HG03045 (cell line): ENCODE measurements at regions not wholly inside any gene's neighbourhood (a gene's known extent, or its start where the extent isn't known, plus 50 kb on each side); places are given as distances from the start of the nearest gene placed in this dataset.
"Not testable (repeated sequence)": the region's sequence is repeated elsewhere in the genome, so short reads cannot be mapped to it uniquely, and the experiment has no call there.

Experiments used
- ATAC-seq: cut with Tn5 transposase; IDR thresholded peaks from one replicate; pipeline ENCODE4 v1.9.1; 2021; ENCODE audit warnings: mild to moderate bottlenecking, moderate library complexity; ENCODE audit not compliant: unreplicated experiment

DNA sequence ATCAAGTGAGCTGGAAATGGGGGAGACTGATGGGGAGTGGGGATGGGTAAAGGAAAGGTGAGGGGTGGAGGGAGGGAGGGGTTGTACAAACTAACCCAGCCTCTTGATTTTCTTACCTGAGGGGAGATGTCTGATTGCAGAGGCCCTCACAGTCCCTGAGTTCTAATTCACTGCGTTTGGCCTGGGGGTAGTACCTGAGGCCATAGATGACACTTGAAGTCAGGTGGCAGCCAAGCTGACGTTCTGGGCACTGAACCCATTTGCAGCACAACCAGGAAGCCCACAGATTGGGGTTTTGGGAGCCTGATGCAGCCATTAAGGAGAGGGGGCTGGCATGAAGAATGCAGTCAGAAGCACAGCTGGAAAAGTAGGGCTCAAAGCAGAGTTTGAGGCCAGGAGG lies 153.8 kb upstream of the DTNBP1 start:
- no peak for ATAC-seq

DNA sequence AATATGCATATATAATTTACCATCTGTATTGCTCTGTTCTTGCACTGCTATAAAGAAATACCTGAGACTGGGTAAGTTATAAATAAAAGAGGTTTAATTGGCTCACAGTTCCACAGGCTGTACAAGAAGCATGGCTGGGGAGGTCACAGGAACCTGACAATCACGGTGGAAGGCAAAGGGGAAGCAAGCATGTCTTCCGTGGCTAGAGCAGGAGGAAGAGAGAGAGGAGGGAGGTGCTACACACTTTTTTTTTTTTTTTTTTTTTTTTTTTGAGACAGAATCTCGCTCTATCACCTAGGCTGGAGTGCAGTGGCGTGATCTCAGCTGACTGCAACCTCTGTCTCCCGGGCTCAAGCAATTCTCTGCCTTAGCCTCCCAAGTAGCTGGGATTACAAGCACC lies 150.9 kb upstream of the DTNBP1 start:
- not testable (repeated sequence) for ATAC-seq

DNA sequence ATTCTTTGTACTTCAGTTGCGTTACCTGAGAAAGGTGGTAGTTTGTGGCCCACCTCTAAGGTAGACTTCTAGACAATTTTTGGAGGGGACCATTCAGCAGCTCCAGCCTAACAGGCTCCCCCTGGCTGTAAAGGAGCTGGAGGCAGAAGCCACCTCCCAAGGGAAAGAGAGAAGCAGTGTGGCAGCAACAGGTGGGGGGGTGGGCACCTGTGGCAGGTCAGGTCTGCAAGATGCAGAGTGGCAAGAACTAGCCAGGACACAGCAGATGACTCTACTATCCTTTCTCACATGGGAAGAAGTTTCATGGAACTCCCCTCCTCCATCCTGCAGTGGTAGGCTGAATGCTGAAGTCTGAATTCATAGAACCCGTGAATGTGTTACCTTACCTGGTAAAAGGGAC lies 148.3 kb upstream of the DTNBP1 start:
- ATAC-seq, result no peak

DNA sequence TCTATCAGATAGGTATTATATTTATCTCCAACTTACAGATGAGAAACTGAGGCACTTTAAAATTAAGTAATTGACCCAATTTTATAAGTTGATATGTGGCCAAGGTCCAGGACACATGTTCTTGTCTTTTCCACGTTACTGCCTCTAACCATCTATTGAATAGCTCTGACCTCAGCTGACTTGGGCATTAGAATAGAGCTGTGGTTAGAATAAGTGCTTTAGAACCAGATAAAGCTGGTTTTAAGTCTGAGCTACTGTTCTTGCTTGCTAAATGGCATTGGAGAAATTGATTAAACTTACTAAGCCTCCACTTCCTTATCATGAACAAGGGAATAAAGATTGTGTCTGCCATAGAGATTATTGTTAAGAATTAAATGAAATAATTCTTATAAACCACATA lies 147.8 kb upstream of the DTNBP1 start:
- ATAC-seq, result no peak

DNA sequence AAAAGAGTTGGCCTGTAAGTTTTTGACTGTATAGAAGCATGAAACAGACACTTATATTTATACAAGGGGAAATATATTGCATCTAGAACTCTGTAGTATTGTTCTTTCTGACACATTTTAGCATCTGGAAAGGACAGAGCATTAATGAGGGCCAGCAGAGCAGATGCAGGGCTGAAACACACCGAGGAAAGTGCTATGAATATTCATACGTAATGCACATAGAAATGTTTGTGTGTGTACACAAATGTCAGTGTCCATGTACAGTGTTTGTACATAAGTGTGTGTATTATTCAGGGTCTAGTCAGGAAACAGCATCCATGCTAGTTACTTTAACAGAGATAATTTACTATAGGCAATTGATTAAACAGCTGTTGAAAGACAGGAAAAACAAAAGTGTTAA lies 146.5 kb upstream of the DTNBP1 start:
- no peak for ATAC-seq

DNA sequence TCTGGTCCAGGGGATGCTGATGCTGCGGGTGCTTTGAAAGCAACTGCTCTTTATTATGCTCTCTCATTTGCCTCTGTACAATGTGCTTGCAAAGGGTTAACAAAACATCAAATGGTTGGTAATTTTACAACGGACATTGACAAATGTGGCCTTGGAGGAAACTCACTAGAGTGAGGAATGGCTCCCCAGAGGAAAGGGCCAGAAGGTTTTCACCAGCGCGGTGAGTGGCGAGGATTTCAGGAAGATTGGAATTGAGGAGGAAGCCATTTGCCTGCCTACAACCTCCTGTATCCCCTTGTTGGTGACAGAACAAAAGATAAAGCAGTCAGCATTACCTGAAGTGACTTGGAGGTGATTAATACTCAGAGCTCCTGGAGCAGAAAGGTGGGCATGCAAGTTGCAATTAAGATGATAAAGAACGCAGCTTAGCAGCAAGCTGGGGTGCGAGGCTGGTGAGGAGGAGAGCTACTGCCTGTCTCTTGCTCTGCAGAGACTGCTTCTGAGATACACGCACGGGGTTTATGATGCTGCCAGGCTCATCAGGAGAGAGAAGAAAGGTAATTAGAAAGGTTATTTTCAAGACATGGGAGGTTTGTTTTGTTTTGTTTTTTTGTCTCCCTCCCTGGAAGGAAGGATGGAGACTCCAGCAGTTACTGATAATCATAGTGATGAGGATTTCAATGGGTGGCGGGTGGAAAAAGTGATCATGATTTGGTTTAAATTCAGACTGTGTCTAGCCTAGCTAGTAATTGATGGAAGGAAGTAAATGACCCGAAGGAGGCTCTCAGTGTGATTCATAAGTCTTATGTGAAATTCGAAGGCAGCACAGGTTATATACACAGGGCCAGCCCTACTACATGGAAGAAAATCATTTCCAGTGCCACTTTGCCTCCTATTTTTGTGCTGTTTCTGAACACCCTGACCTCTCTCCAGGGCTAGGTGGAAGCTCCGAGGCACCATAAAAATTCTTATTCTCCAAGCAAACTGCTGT lies 141.6 kb upstream of the DTNBP1 start:
- ATAC-seq, result no peak

DNA sequence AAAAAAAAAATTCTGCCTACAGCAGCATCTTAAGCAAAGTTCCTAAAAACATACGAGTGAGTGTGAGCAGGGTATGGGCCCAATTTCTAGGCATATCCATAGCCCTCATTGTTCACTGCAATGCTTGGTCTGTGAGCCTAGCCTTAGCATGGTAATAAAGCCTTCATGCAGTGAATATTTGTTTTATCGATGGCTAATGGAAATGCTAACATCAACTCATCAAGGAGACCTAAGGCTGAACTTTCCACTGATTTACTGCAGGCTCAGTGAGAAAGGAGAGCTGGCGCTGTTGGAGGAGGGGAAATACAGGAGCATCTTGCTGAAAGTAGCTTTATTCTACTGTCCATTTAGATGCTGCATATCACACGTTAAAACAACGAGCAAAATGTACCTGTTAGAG lies 139.6 kb upstream of the DTNBP1 start:
- no peak for ATAC-seq

DNA sequence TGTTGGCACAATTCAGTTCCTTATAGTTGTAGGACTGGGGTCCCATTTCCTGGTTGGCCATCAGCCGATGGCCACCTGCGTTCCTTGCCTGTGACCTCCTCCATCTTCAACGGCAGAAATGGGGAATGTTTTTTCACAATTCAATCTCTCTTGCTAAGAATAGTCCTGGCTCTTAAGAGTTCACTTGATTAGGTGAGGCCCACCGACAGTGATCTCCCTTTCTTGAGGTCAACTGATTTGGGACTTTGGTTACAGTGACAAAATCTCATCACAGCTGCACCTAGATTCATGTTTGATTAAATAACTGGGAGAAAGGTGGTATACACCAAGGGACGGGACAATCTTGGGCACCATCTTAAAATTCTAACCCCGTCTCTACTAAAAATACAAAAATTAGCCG lies 139.1 kb upstream of the DTNBP1 start:
- ATAC-seq, result no peak

DNA sequence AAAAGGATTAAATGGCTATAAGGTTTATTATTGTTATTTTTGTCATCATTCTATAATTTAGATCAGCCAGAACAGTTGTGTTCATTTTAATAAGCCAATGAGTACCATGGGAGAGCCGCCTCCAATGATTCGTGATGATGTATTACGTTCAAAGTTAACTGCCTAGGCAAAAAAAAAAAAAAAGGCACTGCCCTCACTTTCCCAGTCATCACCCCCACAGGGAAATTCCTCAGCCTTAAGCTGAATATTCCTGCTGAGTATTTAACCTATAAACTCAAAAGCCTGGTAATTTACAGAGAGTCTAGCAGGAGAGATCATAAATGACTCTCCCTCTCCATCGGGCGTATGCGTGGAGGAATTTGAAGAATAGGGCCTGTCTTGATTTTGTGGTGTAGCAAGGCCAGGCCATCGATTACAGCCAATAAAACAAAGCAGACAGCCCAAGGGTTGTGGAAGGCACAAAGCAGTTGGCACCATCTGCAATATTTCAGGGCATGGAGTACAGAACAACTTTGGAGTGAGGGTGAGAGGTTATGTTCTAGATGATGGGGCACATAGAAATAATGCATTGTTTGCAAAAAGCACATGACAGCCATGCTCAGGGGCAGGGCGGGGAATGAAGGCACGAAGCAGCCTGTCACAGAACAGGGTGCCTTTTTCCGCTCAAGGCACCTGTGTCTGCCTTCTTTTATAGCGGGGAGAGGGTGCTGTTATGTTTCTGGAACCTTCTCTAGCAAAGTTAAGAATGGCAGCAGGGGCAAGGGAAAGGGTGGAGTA lies 138.2 kb upstream of the DTNBP1 start:
- no peak for ATAC-seq

DNA sequence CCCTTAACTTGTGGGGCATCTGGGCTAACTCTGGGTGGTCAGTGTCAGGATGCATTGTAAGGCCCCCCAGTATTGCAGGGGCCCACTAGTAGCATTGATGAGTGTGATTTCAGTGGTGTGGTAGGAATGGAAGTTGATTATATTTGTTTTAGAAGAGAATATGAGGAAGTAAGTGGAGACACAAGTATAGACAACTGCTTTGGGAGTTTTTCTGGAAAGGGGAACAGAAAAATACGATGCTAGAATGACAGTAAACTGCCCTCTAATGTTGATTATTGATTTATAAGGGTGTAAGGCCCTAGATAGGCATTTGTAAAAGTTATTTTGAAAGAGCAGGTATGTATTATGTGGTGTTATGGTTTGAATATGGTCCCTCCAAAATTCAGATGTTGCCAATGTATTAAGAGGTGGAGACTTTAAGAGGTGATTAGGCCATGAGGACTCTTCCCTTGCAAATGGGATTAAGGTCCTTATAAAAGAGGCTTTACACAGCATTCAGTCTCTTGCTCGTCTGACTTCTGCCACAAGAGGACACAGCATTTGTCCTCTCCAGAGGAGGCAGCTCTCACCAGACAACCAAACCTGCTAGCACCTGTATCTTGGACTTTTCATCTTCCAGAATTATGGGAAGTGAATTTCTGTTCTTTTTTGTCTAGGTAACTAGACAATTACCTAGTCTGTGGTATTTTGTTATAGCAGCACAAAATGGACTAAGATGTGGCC lies 135.9 kb upstream of the DTNBP1 start:
- ATAC-seq, result no peak

DNA sequence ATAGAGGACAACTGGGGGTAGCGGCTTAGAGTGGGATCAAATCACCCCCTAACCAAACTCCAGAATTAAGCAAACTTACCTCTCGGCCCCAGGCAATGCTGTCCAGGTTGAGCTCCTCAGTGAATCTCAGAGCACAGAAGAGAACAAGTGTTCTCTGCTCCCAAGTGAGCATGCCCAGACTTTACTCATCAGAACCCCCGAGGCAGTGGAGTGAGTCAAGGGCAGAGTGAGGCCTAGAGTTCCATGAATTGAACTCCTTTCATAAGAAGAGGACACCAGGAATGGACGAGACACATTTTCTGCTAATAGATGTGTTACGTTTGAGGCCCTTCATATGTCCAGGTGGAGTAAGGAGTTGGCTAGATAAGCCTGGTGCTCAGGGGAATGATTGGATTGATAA lies 134.0 kb upstream of the DTNBP1 start:
- ATAC-seq, result no peak

DNA sequence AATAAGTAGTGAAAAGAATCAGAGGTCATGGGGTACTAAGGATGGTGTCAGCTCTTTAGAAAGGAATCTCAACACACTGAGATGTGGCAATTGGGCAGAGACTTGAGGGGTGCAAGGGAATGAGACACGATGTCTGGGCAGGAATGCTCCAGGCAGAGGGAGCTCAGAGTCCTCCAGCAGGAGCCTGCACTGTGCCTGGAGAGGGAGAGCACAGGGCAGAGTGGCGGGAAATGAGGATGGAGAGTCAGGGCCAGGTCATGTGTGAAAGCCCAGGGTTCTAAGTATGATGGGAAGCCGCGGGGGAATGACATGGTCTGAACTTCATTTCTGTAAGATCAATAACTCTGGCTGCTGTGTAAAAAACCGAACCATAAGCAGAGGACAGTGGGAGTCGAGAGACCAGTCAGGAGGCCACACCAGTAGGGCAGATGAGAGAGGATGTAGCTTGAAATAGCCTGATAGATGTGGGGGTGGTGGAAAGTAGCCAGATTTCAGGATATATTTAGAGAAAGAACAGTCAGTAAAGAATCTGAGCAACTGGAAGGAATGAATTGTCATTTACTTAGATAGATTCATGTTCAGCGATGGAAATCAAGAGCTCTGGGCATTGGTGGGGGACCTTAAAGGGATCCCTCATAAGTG lies 133.4 kb upstream of the DTNBP1 start:
- ATAC-seq, result no peak

DNA sequence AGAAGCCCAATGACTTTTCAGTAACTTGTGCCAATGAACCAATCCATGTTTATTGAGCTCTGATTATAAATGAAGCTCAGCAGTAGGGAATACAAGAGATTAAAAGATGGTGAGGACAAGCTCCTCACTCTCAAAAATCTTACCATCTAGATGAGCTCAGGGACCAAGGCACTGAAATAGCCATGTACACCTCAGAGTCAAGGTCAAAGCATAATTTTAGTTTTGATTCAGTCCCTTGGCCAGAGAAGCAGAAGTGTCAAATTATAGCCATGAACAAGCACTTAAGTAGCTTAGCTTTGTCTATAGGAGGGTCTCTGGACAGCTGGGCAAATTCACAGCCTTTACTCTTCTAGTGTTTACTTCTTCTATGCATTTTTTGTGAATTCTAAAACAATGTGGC lies 131.0 kb upstream of the DTNBP1 start:
- ATAC-seq, result no peak

DNA sequence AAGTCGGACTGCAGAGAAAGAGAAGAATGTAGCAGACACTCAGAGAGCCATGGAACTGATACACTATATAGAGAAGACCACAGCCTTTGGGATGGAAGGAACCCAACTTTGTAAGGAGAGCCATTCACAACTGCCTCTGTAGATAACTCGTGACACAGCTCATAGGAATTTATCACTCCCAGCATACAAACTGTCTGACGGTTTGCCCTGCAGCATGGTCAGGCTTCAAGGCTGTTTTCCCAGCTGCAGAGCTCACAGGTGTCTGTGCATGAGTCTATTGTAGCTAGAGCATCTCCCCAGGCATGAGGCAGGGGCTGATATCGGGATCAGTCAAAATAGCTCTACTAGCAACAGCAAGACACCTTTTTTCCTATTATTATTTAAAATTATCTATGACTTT lies 130.5 kb upstream of the DTNBP1 start:
- ATAC-seq, result no peak

DNA sequence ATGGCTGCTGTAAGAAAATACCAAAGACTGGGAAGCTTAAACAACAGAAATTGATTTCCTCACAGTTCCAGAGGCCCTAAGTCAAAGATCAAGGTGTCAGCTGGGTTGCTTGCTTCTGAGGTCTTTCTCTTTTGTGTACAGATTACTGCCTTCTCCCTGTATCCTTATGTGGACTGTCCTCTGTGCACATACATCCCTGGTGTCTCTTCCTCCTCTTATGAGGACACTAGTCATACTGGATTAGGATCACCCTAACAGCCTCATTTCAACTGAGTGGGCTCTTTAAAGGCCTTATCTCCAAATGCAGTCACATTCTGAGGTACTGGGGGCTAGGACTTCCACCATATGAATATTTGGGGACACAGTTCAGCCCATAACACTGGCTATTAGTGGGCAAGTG lies 130.0 kb upstream of the DTNBP1 start:
- ATAC-seq, result no peak

DNA sequence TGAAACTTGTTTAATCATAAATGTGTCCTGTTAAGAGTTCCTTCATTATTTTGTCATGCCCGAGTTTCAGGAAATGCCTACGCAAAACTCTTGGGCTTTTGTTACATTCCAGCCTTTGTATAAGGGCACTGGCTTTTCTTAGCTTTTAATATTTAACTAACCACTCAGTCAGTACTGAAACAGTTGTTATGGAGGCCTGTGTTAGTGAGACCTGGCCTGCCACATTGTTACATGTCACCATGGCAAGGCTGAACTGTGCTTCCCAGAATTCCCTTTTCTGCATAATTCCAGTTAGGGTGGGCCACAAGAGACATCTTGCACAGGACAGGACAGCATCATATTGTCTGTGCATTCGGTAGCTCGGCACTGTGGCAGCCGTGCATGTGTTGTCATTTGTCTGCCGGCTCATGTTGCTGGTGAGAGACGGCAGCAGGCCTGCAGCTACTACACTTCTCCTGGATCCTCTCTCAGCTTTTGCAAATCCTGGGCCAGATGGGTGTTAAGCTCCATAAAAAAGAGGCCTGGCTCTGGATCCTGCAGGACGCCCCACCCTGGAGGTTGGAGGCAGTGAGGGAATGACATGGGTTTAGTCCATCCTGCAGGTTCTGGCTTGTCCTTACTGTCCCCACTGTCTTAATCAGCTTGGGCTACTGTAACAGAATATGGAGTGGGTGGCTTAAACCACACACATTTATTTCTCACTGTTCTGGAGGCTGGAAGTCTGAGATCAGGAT lies 128.8 kb upstream of the DTNBP1 start:
- ATAC-seq, result no peak

DNA sequence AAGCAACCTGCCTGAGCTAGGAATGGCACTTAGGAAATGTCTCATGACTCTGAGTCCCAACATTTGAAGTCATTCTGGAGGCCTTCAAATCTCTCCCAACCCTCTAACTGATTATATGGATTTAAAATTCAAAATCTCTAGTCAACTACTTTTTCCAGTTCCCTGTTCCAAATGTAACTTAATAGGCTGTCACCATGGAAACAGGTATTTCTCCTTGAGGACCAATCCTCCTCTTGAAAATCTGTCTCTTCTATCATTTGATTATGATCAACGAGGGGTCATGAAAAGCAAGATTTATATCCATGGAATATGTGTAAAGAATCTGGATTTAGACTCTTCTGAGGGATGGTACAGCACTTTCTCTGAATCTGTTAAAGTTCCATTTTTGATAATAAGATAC lies 127.3 kb upstream of the DTNBP1 start:
- no peak for ATAC-seq

DNA sequence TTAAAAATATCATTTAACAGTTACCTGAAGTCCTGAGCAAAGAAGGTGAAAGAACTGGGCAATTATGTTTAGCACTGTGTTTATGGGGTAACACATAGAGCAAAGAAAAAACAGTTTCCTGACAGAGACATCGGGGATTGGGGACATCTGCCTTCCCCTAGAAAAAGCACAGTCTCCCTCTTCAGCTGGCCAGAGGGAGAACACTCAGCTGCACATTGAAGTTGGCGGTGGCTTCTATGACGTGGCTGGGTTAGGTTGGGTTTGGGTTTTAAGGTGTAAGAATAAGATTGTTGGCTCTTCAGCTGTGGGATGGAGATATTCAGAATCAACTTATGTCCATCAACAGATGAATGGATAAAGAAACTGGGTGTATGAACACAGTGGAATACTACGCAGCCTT lies 124.0 kb upstream of the DTNBP1 start:
- ATAC-seq, result no peak

DNA sequence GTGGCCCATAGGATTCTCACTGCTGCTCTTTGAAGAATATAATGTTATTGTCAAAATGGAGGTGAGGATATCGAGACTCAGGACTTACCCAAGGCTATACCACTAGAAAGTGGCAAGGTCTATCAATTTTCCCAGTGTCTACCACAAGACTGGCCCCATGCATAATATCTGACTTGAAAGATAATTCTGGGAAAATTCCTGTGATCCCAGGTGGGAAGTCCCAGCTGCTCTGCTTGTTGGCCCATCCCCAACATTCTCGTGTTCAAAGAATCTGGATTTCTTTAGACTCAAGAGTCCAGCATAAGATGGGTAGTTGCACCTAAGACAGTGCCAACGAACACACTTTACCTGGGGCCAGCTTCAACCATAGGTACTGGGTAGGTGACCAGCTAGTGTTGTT lies 120.7 kb upstream of the DTNBP1 start:
- ATAC-seq, result no peak

DNA sequence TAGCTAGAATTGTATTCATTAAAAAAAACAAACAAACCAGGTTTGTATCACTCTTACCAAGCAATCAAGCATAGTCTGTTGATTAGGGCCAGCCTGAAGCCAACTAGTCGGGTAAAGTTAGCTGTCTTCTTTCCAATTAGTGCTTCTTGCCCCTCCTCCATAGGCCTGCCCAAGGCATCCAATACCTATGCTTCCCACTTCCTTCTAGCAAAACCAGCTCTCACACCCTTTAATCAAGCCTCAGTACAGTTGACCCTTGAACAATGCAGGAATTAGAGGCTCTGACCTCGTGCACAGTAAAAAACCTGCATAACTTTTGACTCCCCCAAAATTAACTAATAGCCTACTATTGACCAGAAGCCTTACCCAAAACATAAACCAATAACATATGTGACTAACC lies 119.1 kb upstream of the DTNBP1 start:
- no peak for ATAC-seq
